A673 (cell line): ENCODE measurements at regions not wholly inside any gene's neighbourhood (a gene's known extent, or its start where the extent isn't known, plus 50 kb on each side); places are given as distances from the start of the nearest gene placed in this dataset.

ENCODE experiments used
- BruUV-seq: library from RNA; stranded (reverse); fragments of 400-500 nt; replicated peaks from 2 replicates; lab custom pipeline; 2021; lab: Mats Ljungman, UMichigan
- CTCF ChIA-PET: fragments of 300-600 bp; sonication (Branson Sonifier 250); formaldehyde crosslinking; loops from one replicate; lab custom pipeline; 2022; ENCODE audit warnings: antibody characterized with exemption; lab: Charles Lee
- POLR2A ChIA-PET: fragments of 300-600 bp; sonication (Branson Sonifier 250); formaldehyde crosslinking; loops from one replicate; lab custom pipeline; 2022; ENCODE audit warnings: antibody characterized with exemption; ENCODE audit not compliant: low non-redundant PET; lab: Charles Lee
- DNase-seq: peaks from one replicate; pipeline ENCODE4 v3.0.0-alpha.2; 2015; ENCODE audit warnings: low spot score
- H3K27ac ChIP-seq: fragments of 200-600 bp; sonication (generic); 2 replicates; pipeline ENCODE4 v1.5.1; 2016; ENCODE audit warnings: mixed run types, low read depth, mild to moderate bottlenecking, mixed read lengths, antibody characterized with exemption, low read length; ENCODE audit not compliant: poor library complexity, severe bottlenecking
- H3K27me3 ChIP-seq: fragments of 200-600 bp; sonication (generic); replicated peaks from 2 replicates; pipeline ENCODE4 v1.6.1; 2017; ENCODE audit warnings: mixed run types, low read depth, mild to moderate bottlenecking, mixed read lengths, antibody characterized with exemption, low read length; ENCODE audit not compliant: insufficient read depth, poor library complexity
- H3K36me3 ChIP-seq: fragments of 200-600 bp; sonication (generic); 2 replicates; pipeline ENCODE4 v1.6.1; 2016; ENCODE audit warnings: mixed run types, mild to moderate bottlenecking, mixed read lengths, antibody characterized with exemption, low read length; ENCODE audit not compliant: insufficient read depth, poor library complexity, severe bottlenecking
- H3K4me1 ChIP-seq: fragments of 200-600 bp; sonication (generic); 2 replicates; pipeline ENCODE4 v1.6.1; 2017; ENCODE audit warnings: mixed run types, mild to moderate bottlenecking, mixed read lengths, antibody characterized with exemption, low read length; ENCODE audit not compliant: insufficient read depth, poor library complexity, severe bottlenecking
- H3K4me3 ChIP-seq: fragments of 200-600 bp; sonication (generic); 2 replicates; pipeline ENCODE4 v1.5.1; 2016; ENCODE audit warnings: low read depth, mixed run types, mild to moderate bottlenecking, mixed read lengths, low read length; ENCODE audit not compliant: poor library complexity, severe bottlenecking
- H3K9me3 ChIP-seq: fragments of 200-600 bp; sonication (generic); 2 replicates; pipeline ENCODE4 v1.6.1; 2016; ENCODE audit warnings: mixed run types, low read depth, mild to moderate bottlenecking, mixed read lengths, antibody characterized with exemption, low read length; ENCODE audit not compliant: poor library complexity, severe bottlenecking
- EZH2 ChIP-seq: fragments of 200-600 bp; sonication (generic); IDR thresholded peaks from 2 replicates; pipeline ENCODE4 v1.6.1; 2017; ENCODE audit warnings: borderline replicate concordance, low read depth, mild to moderate bottlenecking, mixed read lengths, antibody characterized with exemption, low read length; ENCODE audit not compliant: poor library complexity, severe bottlenecking
- intact Hi-C: fragments of 100-400 bp; cut with micrococcal nuclease; formaldehyde crosslinking; loops from one replicate; pipeline ENCODE4 v1.10.0; 2022; ENCODE audit not compliant: unreplicated experiment
- TF ChIP-seq, protein P1 (sequence below): fragments of 300-800, 200-600 bp; sonication (generic); conservative IDR thresholded peaks from 2 replicates; pipeline ENCODE4 v1.5.1; 2017; ENCODE audit warnings: low read depth, mild to moderate bottlenecking, antibody characterized with exemption, low read length, moderate library complexity, mixed read lengths

DNA sequence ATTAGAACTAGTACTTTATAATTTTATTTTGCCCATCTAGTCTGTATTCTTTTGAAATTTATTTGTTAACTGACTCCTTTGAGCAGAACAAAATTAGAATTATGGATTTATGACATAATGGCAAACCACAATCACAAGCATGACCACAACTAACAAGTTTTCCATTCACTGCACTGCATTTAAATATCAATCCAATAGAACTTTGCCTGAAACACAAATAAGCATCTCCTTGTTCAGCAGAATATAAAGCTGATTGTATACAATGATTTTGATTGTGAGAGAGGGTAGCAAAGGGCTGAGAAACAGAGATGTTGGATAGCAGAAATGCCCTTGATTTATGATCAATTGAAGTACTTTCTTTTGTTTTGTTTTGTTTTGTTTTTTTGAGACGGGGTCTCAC, 495.5 kb upstream of the RGS18 start:
- ChIA-PET POLR2A (no interaction called here), CTCF (no interaction called here)
- Histone ChIP-seq H3K4me3 (no peak overlapping the region), H3K9me3 (no peaks in the 10 kb centered on the region), H3K27me3 (no peaks in the 10 kb centered on the region), H3K4me1 (peaks cover 9% of the 10 kb centered on the region), H3K36me3 (no peaks in the 10 kb centered on the region), H3K27ac (no peak overlapping the region)
- BruUV-seq: no TSS peak
- intact Hi-C loops: no loop called here
- TF ChIP-seq, protein P1, sequence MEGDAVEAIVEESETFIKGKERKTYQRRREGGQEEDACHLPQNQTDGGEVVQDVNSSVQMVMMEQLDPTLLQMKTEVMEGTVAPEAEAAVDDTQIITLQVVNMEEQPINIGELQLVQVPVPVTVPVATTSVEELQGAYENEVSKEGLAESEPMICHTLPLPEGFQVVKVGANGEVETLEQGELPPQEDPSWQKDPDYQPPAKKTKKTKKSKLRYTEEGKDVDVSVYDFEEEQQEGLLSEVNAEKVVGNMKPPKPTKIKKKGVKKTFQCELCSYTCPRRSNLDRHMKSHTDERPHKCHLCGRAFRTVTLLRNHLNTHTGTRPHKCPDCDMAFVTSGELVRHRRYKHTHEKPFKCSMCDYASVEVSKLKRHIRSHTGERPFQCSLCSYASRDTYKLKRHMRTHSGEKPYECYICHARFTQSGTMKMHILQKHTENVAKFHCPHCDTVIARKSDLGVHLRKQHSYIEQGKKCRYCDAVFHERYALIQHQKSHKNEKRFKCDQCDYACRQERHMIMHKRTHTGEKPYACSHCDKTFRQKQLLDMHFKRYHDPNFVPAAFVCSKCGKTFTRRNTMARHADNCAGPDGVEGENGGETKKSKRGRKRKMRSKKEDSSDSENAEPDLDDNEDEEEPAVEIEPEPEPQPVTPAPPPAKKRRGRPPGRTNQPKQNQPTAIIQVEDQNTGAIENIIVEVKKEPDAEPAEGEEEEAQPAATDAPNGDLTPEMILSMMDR: no peak
- TF ChIP-seq EZH2: no peak
- no peak for DNase-seq

DNA sequence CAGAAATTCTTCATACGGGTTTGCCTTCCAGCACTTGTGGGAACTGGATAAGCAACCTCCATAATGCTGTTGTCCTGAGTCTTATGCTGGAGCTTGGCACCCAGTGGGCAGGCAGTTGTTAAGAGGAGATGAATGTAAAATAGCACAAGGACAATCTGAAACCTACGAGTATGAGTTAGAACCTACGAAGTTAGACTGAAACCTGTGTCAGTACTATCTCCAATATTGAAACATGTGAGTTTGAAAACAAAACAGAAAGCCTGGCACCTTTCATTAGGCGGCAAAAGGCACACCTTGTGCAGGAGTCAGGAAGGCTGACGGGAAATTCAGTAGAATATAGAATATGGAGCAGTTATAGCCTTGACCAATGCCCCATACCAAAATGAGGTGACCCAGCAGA, 489.7 kb upstream of the RGS18 start:
- Histone ChIP-seq H3K4me1 (peaks cover 4% of the 10 kb centered on the region), H3K36me3 (no peaks in the 10 kb centered on the region), H3K27me3 (no peaks in the 10 kb centered on the region), H3K4me3 (no peak overlapping the region), H3K9me3 (no peaks in the 10 kb centered on the region), H3K27ac (no peak overlapping the region)
- BruUV-seq: no TSS peak
- ChIA-PET POLR2A (no interaction called here), CTCF (no interaction called here)
- TF ChIP-seq, protein P1: no peak
- TF ChIP-seq EZH2: no peak
- no peak for DNase-seq
- intact Hi-C loops: no loop called here

DNA sequence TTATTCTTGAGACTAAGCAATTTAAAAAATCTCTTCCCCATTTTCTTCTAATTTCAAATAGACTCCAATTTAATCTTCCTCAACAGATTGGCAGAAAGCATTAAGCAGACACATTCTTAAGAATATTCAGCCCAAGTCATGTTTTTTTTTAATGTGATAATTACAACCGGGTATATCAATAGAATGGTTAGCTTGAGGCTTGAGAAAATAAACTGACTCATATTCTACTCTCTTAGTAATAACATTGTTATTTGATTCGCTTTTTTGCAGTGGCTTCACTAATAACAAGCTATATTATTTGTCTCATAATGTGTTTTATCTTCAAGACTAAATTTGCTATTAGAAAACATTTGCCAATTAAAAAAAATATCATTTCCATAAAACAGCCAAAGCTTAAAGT, 488.6 kb upstream of the RGS18 start:
- ChIA-PET CTCF (no interaction called here), POLR2A (no interaction called here)
- intact Hi-C loops: no loop called here
- no peaks in the 10 kb centered on the region for H3K36me3 ChIP-seq
- no peak for TF ChIP-seq EZH2
- TF ChIP-seq, protein P1: no peak
- H3K9me3 ChIP-seq: no peaks in the 10 kb centered on the region
- no TSS peak for BruUV-seq
- H3K27ac ChIP-seq: no peak overlapping the region
- no peak overlapping the region for H3K4me3 ChIP-seq
- no peaks in the 10 kb centered on the region for H3K27me3 ChIP-seq
- H3K4me1 ChIP-seq: peaks cover 4% of the 10 kb centered on the region
- no peak for DNase-seq
